ENCODE measurements at regions not wholly inside any gene's neighbourhood (a gene's known extent, or its start where the extent isn't known, plus 50 kb on each side); places are given as distances from the start of the nearest gene placed in this dataset.
"Not testable (repeated sequence)": the region's sequence is repeated elsewhere in the genome, so short reads cannot be mapped to it uniquely, and the experiment has no call there.

DNA sequence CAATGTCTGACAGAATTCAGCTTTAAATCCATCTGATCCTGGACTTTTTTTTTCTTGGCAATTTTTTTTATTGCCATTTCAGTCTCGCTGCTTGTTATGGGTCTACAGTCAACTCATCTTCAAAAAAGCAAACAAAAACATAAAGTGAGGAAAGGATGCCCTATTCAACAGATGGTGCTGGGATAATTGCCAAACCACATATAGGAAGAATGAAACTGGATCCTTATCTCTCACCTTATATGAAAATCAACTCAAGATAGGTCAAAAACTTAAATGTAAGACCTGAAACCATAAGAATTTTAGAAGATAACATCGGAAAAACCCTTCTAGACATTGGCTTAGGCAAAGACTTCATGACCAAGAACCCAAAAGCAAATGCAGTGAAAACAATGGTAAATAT, 389.1 kb upstream of the ST8SIA4 start:
- in situ Hi-C loops (cut with MboI; ENCODE audit: low pct_unique_long_range_greater_than_20kb, low sequenced_read_pairs, unreplicated experiment): no loop called here
- no peak for DNase-seq (ENCODE audit: low spot score)
- TF ChIP-seq, protein P1, sequence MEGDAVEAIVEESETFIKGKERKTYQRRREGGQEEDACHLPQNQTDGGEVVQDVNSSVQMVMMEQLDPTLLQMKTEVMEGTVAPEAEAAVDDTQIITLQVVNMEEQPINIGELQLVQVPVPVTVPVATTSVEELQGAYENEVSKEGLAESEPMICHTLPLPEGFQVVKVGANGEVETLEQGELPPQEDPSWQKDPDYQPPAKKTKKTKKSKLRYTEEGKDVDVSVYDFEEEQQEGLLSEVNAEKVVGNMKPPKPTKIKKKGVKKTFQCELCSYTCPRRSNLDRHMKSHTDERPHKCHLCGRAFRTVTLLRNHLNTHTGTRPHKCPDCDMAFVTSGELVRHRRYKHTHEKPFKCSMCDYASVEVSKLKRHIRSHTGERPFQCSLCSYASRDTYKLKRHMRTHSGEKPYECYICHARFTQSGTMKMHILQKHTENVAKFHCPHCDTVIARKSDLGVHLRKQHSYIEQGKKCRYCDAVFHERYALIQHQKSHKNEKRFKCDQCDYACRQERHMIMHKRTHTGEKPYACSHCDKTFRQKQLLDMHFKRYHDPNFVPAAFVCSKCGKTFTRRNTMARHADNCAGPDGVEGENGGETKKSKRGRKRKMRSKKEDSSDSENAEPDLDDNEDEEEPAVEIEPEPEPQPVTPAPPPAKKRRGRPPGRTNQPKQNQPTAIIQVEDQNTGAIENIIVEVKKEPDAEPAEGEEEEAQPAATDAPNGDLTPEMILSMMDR (IDR thresholded peaks at IDR 0.05; ENCODE audit: extremely low read depth, insufficient read depth, missing control alignments): no peak

DNA sequence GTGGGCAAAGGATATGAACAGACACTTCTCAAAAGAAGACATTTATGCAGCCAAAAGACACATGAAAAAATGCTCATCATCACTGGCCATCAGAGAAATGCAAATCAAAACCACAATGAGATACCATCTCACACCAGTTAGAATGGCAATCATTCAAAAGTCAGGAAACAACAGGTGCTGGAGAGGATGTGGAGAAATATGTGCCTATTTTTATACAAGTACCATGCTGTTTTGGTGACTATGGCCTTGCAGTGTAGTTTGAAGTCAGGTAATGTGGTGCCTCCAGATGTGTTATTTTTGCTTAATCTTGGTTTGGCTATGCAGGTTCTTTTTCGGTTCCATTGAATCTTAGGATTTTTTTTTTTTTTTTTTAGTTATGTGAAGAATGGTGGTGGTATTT, 387.7 kb upstream of the ST8SIA4 start:
- DNase-seq (ENCODE audit: low spot score); in situ Hi-C loops (cut with MboI; ENCODE audit: low pct_unique_long_range_greater_than_20kb, low sequenced_read_pairs, unreplicated experiment): not testable (repeated sequence)

DNA sequence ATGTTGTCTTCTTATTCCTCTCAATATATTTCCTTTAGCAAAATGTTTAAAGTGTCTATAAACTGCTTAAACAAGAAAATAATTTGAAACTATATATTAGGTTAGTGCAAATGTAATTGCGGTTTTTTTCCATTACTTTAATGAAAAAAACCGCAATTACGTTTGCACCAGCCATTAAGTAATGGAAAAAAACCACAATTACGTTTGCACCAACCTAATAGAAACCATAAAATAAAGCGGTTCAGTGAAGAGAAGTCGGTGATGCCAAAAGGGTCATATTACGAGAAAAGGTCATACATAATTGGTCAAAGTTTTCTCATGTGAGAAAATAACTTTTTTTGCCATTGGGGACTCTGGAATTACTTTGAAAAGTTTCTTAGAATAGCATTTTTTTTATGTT, 385.6 kb upstream of the ST8SIA4 start:
- TF ChIP-seq, protein P1 (IDR thresholded peaks at IDR 0.05; ENCODE audit: extremely low read depth, insufficient read depth, missing control alignments): no peak
- in situ Hi-C loops (cut with MboI; ENCODE audit: low pct_unique_long_range_greater_than_20kb, low sequenced_read_pairs, unreplicated experiment): no loop called here
- no peak for DNase-seq (ENCODE audit: low spot score)

DNA sequence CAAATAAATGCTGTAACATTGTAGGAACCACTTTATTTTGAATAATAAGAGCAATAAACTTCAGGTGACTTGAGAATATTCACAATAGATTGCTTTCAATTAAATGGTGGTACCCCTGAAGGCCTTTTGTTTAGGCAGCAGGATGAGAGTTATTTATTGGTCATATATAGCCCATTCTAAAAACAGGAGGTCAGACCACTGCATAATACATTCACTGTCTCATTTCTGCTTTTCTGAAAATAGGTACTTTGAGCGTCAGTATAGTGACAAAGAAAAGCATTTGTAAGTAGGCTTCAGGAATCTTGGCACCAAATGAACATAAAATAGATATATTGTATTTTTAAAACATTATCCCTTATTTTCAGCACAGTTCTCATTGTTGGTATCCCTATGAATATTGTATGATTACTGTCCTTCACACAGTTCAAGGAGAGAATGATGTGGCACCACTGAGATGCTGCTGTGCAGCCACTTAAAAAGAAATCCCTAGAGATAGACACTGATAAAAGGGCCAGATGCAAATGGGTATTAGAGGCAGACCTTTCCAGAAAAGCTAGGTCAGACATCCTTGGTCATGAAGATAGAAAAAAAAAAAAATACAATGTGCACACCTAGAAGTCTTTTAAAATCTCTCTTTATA, 381.8 kb upstream of the ST8SIA4 start:
- TF ChIP-seq, protein P1 (IDR thresholded peaks at IDR 0.05; ENCODE audit: extremely low read depth, insufficient read depth, missing control alignments): no peak
- DNase-seq (ENCODE audit: low spot score): no peak
- in situ Hi-C loops (cut with MboI; ENCODE audit: low pct_unique_long_range_greater_than_20kb, low sequenced_read_pairs, unreplicated experiment): no loop called here

DNA sequence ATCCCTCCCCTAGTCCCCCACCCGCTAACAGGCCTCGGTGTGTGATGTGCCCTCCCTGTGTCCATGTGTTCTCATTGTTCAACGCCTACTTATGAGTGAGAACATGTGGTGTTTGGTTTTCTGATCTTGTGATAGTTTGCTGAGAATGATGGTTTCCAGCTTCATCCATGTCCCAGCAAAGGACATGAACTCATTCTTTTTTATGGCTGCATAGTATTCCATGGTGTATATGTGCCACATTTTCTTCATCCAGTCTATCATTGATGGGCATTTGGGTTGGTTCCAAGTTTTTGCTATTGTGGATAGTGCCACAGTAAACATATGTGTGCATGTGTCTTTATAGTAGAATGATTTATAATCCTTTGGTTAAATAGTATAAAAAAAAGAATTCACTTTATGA, 380.9 kb upstream of the ST8SIA4 start:
- DNase-seq (ENCODE audit: low spot score); in situ Hi-C loops (cut with MboI; ENCODE audit: low pct_unique_long_range_greater_than_20kb, low sequenced_read_pairs, unreplicated experiment): not testable (repeated sequence)

DNA sequence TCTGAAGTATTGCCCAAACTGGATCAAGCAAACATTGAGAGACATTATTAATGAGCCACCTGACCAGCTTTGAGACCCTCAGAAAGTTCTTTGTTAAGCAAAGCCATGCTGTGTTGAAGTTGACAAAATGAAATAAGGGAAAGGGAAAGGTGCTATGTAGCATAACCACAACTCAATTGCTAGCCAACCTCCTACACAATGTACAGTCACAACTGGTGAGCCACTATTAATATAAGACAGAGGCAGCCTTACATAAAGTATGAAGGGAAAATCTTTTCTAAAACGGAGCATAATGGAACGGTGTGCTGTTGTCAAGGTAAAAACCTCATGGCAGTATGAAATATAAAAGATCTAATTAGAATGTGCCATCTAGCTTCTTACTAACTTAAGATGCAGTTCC, 375.8 kb upstream of the ST8SIA4 start:
- in situ Hi-C loops (cut with MboI; ENCODE audit: low pct_unique_long_range_greater_than_20kb, low sequenced_read_pairs, unreplicated experiment): no loop called here
- TF ChIP-seq, protein P1 (IDR thresholded peaks at IDR 0.05; ENCODE audit: extremely low read depth, insufficient read depth, missing control alignments): no peak
- DNase-seq (ENCODE audit: low spot score): no peak

DNA sequence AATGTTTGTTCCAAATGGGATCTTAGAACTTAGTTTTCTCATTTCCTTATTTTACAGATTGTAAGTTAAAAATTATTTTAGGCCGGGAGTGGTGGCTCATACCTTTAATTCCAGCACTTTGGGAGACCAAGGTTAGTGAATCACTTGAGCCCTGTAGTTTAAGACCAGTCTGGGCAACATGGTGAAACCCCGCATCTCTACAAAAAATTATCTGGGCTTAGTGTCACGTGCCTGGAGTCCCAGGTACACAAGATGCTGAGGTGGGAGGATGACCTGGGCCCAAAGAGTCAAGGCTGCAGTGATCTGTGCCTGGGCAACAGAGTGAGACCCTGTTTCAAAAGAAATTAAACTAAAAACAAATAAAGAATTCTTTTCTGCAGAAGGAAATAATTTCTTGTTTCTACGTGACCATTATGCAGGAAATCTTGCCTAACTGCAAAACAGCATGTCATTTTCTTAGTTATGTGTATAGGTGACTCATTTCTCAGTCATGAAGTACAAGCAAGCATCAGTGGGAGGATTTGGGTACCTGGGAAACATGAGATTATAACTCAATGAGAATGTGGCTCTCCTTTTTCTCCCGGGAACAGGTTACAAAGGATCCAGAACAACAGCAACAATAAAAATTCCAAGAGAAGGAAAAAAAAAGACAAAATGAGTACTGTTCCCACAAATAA, 375.1 kb upstream of the ST8SIA4 start:
- in situ Hi-C loops (cut with MboI; ENCODE audit: low pct_unique_long_range_greater_than_20kb, low sequenced_read_pairs, unreplicated experiment): no loop called here
- no peak for DNase-seq (ENCODE audit: low spot score)
- TF ChIP-seq, protein P1 (IDR thresholded peaks at IDR 0.05; ENCODE audit: extremely low read depth, insufficient read depth, missing control alignments): no peak
